ENCODE measurements at regions not wholly inside any gene's neighbourhood (a gene's known extent, or its start where the extent isn't known, plus 50 kb on each side); places are given as distances from the start of the nearest gene placed in this dataset.

GRCh38 chr10:113273181-113274163, 279.4 kb upstream of the HABP2 start:
- no peak for TF ChIP-seq CTCF (conservative IDR thresholded peaks at IDR 0.05 in 1 of 2, IDR thresholded peaks at IDR 0.05 in 1 of 2; ENCODE audit: low read depth in 1 of 2, low read length in 2 of 2)
- no peak for TF ChIP-seq EZH2 (IDR thresholded peaks at IDR 0.05; ENCODE audit: low read length, missing control alignments)
- no peaks in the 10 kb centered on the region for H3K9me3 ChIP-seq (ENCODE audit: control insufficient read depth, insufficient read depth, low read depth, low read length)
- no peaks in the 10 kb centered on the region for H3K27me3 ChIP-seq (ENCODE audit: control insufficient read depth, insufficient read depth, low read length)
- no peaks in the 10 kb centered on the region for H3K36me3 ChIP-seq (ENCODE audit: control insufficient read depth, insufficient read depth, low read length)
- no peaks in the 10 kb centered on the region for H3K4me1 ChIP-seq (ENCODE audit: control insufficient read depth, extremely low read depth, insufficient read depth, low read length)
- no peak overlapping the region for H3K9ac ChIP-seq (ENCODE audit: insufficient read depth, low read length)
- no peak overlapping the region for H3K27ac ChIP-seq (ENCODE audit: insufficient read depth, low read length)
- peak overlapping the region; percentile 52 for H3K4me2 ChIP-seq (ENCODE audit: extremely low read depth, insufficient read depth, low read length)
- H4K20me1 ChIP-seq (ENCODE audit: control insufficient read depth, extremely low read depth, insufficient read depth, low read length), result no peaks in the 10 kb centered on the region
- no peaks in the 10 kb centered on the region for H3K79me2 ChIP-seq (ENCODE audit: control insufficient read depth, insufficient read depth, low read length)
- DNase-seq (ENCODE audit: low read depth in 2 of 2), result peak in 1 of 2 donors; percentile 59
- H2AFZ ChIP-seq (ENCODE audit: low read length), result no peak overlapping the region
- no peak overlapping the region for H3K4me3 ChIP-seq (replicated peaks in 1 of 4; ENCODE audit: control extremely low read depth in 1 of 4, insufficient read depth in 1 of 4, low read depth in 3 of 4, low read length in 4 of 4)

- TF ChIP-seq EZH2 (IDR thresholded peaks at IDR 0.05; ENCODE audit: low read length, missing control alignments) (no peak), CTCF (conservative IDR thresholded peaks at IDR 0.05 in 1 of 2, IDR thresholded peaks at IDR 0.05 in 1 of 2; ENCODE audit: low read depth in 1 of 2, low read length in 2 of 2) (no peak)
- Histone ChIP-seq H3K36me3 (ENCODE audit: control insufficient read depth, insufficient read depth, low read length) (no peaks in the 10 kb centered on the region), H3K4me1 (ENCODE audit: control insufficient read depth, extremely low read depth, insufficient read depth, low read length) (no peaks in the 10 kb centered on the region), H3K9ac (ENCODE audit: insufficient read depth, low read length) (no peak overlapping the region), H3K79me2 (ENCODE audit: control insufficient read depth, insufficient read depth, low read length) (no peaks in the 10 kb centered on the region), H3K4me2 (ENCODE audit: extremely low read depth, insufficient read depth, low read length) (no peak overlapping the region), H3K4me3 (replicated peaks in 1 of 4; ENCODE audit: control extremely low read depth in 1 of 4, insufficient read depth in 1 of 4, low read depth in 3 of 4, low read length in 4 of 4) (no peak overlapping the region), H2AFZ (ENCODE audit: low read length) (no peak overlapping the region), H3K9me3 (ENCODE audit: control insufficient read depth, insufficient read depth, low read depth, low read length) (no peaks in the 10 kb centered on the region), H4K20me1 (ENCODE audit: control insufficient read depth, extremely low read depth, insufficient read depth, low read length) (no peaks in the 10 kb centered on the region), H3K27ac (ENCODE audit: insufficient read depth, low read length) (no peak overlapping the region), H3K27me3 (ENCODE audit: control insufficient read depth, insufficient read depth, low read length) (no peaks in the 10 kb centered on the region)
- peak in 1 of 2 donors; percentile 17 for DNase-seq (ENCODE audit: low read depth in 2 of 2)
These were observed 278.6 kb upstream of the HABP2 start for GRCh38 chr10:113274176-113274829.

- H2AFZ ChIP-seq (ENCODE audit: low read length), result no peak overlapping the region
- DNase-seq (ENCODE audit: low read depth in 2 of 2), result no peak
- no peaks in the 10 kb centered on the region for H4K20me1 ChIP-seq (ENCODE audit: control insufficient read depth, extremely low read depth, insufficient read depth, low read length)
- no peak overlapping the region for H3K4me2 ChIP-seq (ENCODE audit: extremely low read depth, insufficient read depth, low read length)
- H3K79me2 ChIP-seq (ENCODE audit: control insufficient read depth, insufficient read depth, low read length), result no peaks in the 10 kb centered on the region
- H3K27me3 ChIP-seq (ENCODE audit: control insufficient read depth, insufficient read depth, low read length), result no peaks in the 10 kb centered on the region
- H3K4me1 ChIP-seq (ENCODE audit: control insufficient read depth, extremely low read depth, insufficient read depth, low read length), result no peaks in the 10 kb centered on the region
- H3K27ac ChIP-seq (ENCODE audit: insufficient read depth, low read length), result no peak overlapping the region
- H3K9ac ChIP-seq (ENCODE audit: insufficient read depth, low read length), result no peak overlapping the region
- H3K9me3 ChIP-seq (ENCODE audit: control insufficient read depth, insufficient read depth, low read depth, low read length), result no peaks in the 10 kb centered on the region
- no peak overlapping the region for H3K4me3 ChIP-seq (replicated peaks in 1 of 4; ENCODE audit: control extremely low read depth in 1 of 4, insufficient read depth in 1 of 4, low read depth in 3 of 4, low read length in 4 of 4)
- TF ChIP-seq CTCF (conservative IDR thresholded peaks at IDR 0.05 in 1 of 2, IDR thresholded peaks at IDR 0.05 in 1 of 2; ENCODE audit: low read depth in 1 of 2, low read length in 2 of 2) (no peak), EZH2 (IDR thresholded peaks at IDR 0.05; ENCODE audit: low read length, missing control alignments) (no peak)
- no peaks in the 10 kb centered on the region for H3K36me3 ChIP-seq (ENCODE audit: control insufficient read depth, insufficient read depth, low read length)
These were observed 274.6 kb upstream of the HABP2 start for GRCh38 chr10:113278221-113278620.

Measured in fibroblast of lung (primary cell).